H9 (cell line): ENCODE measurements at regions not wholly inside any gene's neighbourhood (a gene's known extent, or its start where the extent isn't known, plus 50 kb on each side); places are given as distances from the start of the nearest gene placed in this dataset.

ENCODE experiments used
- DNase-seq: peaks from one replicate; pipeline ENCODE4 v3.0.0-alpha.2; 2017
- H2AFZ ChIP-seq: one replicate; pipeline ENCODE4 v1.6.1; 2013; ENCODE audit warnings: mild to moderate bottlenecking, low read length, control low read depth, moderate library complexity
- H2AK5ac ChIP-seq: 2 replicates; pipeline ENCODE4 v1.6.1; 2013; ENCODE audit warnings: low read length, control low read depth, mixed read lengths; ENCODE audit not compliant: insufficient read length
- H2BK120ac ChIP-seq: one replicate; pipeline ENCODE4 v1.6.1; 2013; ENCODE audit warnings: low read depth, mild to moderate bottlenecking, low read length, control low read depth, inconsistent platforms; ENCODE audit not compliant: poor library complexity, severe bottlenecking
- H2BK12ac ChIP-seq: 2 replicates; pipeline ENCODE4 v1.6.1; 2013; ENCODE audit warnings: low read length, control low read depth, mixed read lengths, low read depth; ENCODE audit not compliant: insufficient read length
- H2BK15ac ChIP-seq: 2 replicates; pipeline ENCODE4 v1.6.1; 2013; ENCODE audit warnings: low read depth, low read length, control low read depth
- H2BK20ac ChIP-seq: one replicate; pipeline ENCODE4 v1.6.1; 2013; ENCODE audit warnings: low read depth, mild to moderate bottlenecking, low read length, control low read depth, inconsistent platforms; ENCODE audit not compliant: poor library complexity, severe bottlenecking
- H2BK5ac ChIP-seq: 2 replicates; pipeline ENCODE4 v1.6.1; 2013; ENCODE audit warnings: low read length, control low read depth, mixed read lengths; ENCODE audit not compliant: insufficient read length
- H3K14ac ChIP-seq: 2 replicates; pipeline ENCODE4 v1.6.1; 2013; ENCODE audit warnings: low read length, control low read depth; ENCODE audit not compliant: insufficient read depth
- H3K18ac ChIP-seq: 2 replicates; pipeline ENCODE4 v1.6.1; 2013; ENCODE audit warnings: low read depth, mild to moderate bottlenecking, mixed read lengths, low read length, control low read depth; ENCODE audit not compliant: insufficient read length
- H3K23ac ChIP-seq: 2 replicates; pipeline ENCODE4 v1.6.1; 2013; ENCODE audit warnings: low read length, control low read depth, mixed read lengths, low read depth; ENCODE audit not compliant: insufficient read length
- H3K23me2 ChIP-seq: 2 replicates; pipeline ENCODE4 v1.6.1; 2013; ENCODE audit warnings: low read depth, mild to moderate bottlenecking, mixed read lengths, low read length, control low read depth; ENCODE audit not compliant: insufficient read length, poor library complexity, severe bottlenecking
- H3K27ac ChIP-seq: 2 replicates; pipeline ENCODE4 v1.5.1; 2013; ENCODE audit warnings: low read length, control low read depth, mixed read lengths, low read depth; ENCODE audit not compliant: insufficient read length
- H3K27me3 ChIP-seq: 2 replicates; pipeline ENCODE4 v1.6.1; 2013; ENCODE audit warnings: low read length, control low read depth, inconsistent platforms; ENCODE audit not compliant: insufficient read depth
- H3K4ac ChIP-seq: 2 replicates; pipeline ENCODE4 v1.6.1; 2013; ENCODE audit warnings: low read depth, mild to moderate bottlenecking, control low read depth, inconsistent platforms, low read length, moderate library complexity
- H3K4me1 ChIP-seq: 2 replicates; pipeline ENCODE4 v1.6.1; 2013; ENCODE audit warnings: low read length, control low read depth, inconsistent platforms; ENCODE audit not compliant: insufficient read depth
- H3K4me2 ChIP-seq: 2 replicates; pipeline ENCODE4 v1.6.1; 2013; ENCODE audit warnings: low read length, control low read depth, mixed read lengths; ENCODE audit not compliant: insufficient read length, insufficient read depth
- H3K56ac ChIP-seq: 2 replicates; pipeline ENCODE4 v1.6.1; 2013; ENCODE audit warnings: low read depth, mild to moderate bottlenecking, mixed read lengths, low read length, control low read depth; ENCODE audit not compliant: insufficient read length
- H3K79me1 ChIP-seq: 2 replicates; pipeline ENCODE4 v1.6.1; 2013; ENCODE audit warnings: low read depth, mild to moderate bottlenecking, moderate library complexity, low read length, control low read depth, inconsistent platforms; ENCODE audit not compliant: insufficient read depth, poor library complexity, severe bottlenecking
- H3K79me2 ChIP-seq: 2 replicates; pipeline ENCODE4 v1.6.1; 2013; ENCODE audit warnings: low read length, control low read depth, inconsistent platforms; ENCODE audit not compliant: insufficient read depth
- H3K9ac ChIP-seq: 2 replicates; pipeline ENCODE4 v1.6.1; 2013; ENCODE audit warnings: low read length, control low read depth, mixed read lengths; ENCODE audit not compliant: insufficient read length; ENCODE audit errors: extremely low read depth
- H3K9me3 ChIP-seq: one replicate; pipeline ENCODE4 v1.6.1; 2013; ENCODE audit warnings: low read depth, low read length, inconsistent platforms; ENCODE audit not compliant: control insufficient read depth
- H3T11ph ChIP-seq: one replicate; pipeline ENCODE4 v1.6.1; 2013; ENCODE audit warnings: mild to moderate bottlenecking, low read length, control low read depth, inconsistent platforms
- H4K20me1 ChIP-seq: one replicate; pipeline ENCODE4 v1.6.1; 2013; ENCODE audit not compliant: control insufficient read depth, insufficient read length, insufficient read depth
- H4K5ac ChIP-seq: 2 replicates; pipeline ENCODE4 v1.6.1; 2013; ENCODE audit warnings: low read depth, mild to moderate bottlenecking, mixed read lengths, low read length, control low read depth; ENCODE audit not compliant: insufficient read length
- H4K8ac ChIP-seq: replicated peaks from 2 replicates; pipeline ENCODE4 v1.6.1; 2013; ENCODE audit warnings: low read length, control low read depth, mixed read lengths, low read depth; ENCODE audit not compliant: insufficient read length
- H4K91ac ChIP-seq: 2 replicates; pipeline ENCODE4 v1.6.1; 2013; ENCODE audit warnings: low read depth, mild to moderate bottlenecking, moderate library complexity, mixed read lengths, low read length, control low read depth; ENCODE audit not compliant: insufficient read length
- H3K27ac Mint-ChIP-seq, 3 experiments: 2 replicates in 2 of 3; 3 replicates in 1 of 3; pipeline ENCODE4 v1.8.0; 2020 to 2021; ENCODE audit warnings: mixed read lengths in 3 of 3, mild to moderate bottlenecking in 1 of 3, moderate library complexity in 1 of 3
- H3K27me3 Mint-ChIP-seq: 2 replicates; pipeline ENCODE4 v1.8.0; 2021; ENCODE audit warnings: low read depth, mild to moderate bottlenecking, moderate library complexity, mixed read lengths
- H3K36me3 Mint-ChIP-seq, 3 experiments: 2 replicates in 2 of 3; 3 replicates in 1 of 3; pipeline ENCODE4 v1.8.0; 2020 to 2021; ENCODE audit warnings: low read depth in 3 of 3, mixed read lengths in 3 of 3; ENCODE audit not compliant: insufficient read depth in 1 of 3
- H3K4me1 Mint-ChIP-seq, 2 experiments: 2 replicates each; pipeline ENCODE4 v1.8.0; 2020; ENCODE audit warnings: mixed read lengths in 2 of 2
- H3K4me3 Mint-ChIP-seq, 2 experiments: 2 replicates in 1 of 2; 3 replicates in 1 of 2; pipeline ENCODE4 v1.8.0; 2020 to 2021; ENCODE audit warnings: mild to moderate bottlenecking in 2 of 2, mixed read lengths in 2 of 2, moderate library complexity in 1 of 2
- H3K9me3 Mint-ChIP-seq, 2 experiments: 2 replicates in 1 of 2; 3 replicates in 1 of 2; pipeline ENCODE4 v1.8.0; 2020; ENCODE audit warnings: mild to moderate bottlenecking in 2 of 2, mixed read lengths in 2 of 2, moderate library complexity in 1 of 2
- CTCF ChIP-seq: fragments of 200-600 bp; sonication (generic); conservative IDR thresholded peaks from 3 replicates; pipeline ENCODE4 v1.8.0; 2021; ENCODE audit warnings: antibody characterized with exemption, mild to moderate bottlenecking
- WGBS: extraction: QIAGEN DNeasy Blood & Tissue Kit; methylation state at CpG from one replicate; pipeline ENCODE4 v1.1.7; 2013; ENCODE audit warnings: missing lambda C conversion rate, low lambda C conversion rate, mixed read lengths; ENCODE audit not compliant: insufficient read length; ENCODE audit errors: extremely low coverage; 5-methylcytosine and 5-hydroxymethylcytosine counted together

DNA sequence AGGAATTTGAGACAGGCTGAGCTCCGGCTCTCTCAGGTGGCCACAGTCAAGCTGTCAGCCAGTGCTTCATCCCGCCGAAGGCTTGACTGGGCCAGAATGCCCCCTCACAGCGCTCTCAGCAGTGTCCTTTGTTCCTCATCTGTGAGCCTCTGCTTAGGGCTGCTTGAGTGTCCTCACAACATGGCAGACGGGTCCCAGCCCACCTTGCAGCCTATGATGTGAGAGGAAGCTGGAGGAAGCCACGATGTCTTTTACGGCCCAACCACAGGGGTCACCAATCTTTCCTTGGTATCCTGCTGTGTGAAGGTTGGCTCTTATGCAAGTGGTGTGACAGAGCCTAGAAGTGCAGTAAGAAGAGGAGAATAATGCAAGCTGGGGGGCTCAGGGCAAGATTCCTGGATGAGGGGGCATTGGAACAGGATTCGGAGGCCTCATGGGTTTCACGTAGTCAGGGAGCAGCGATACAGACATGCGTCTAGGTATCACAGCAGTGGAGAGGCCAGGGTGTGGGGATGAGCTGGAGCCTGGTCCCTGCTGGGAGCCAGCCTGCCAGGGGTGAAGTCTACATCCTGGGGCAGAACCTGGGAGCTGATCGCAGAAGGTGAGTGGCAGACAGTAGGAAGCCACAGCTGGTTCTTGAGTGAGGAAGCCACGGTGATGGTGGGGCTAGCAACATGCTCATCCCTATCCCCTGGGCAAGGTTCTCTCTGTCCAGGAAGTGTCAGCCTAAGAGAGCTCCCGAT lies 234.1 kb downstream of the GLI2 start:
- peak overlapping the region in 2 of 3 experiments; percentile 38 to 53; a peak in 2 of 7 replicates for H3K27ac Mint-ChIP-seq
- no peak for TF ChIP-seq CTCF
- no peak overlapping the region for H3K27ac ChIP-seq

More for the DNA sequence above, 234.1 kb downstream of the GLI2 start:
- no peak overlapping the region for H4K91ac ChIP-seq
- H4K8ac ChIP-seq = no peak overlapping the region
- no peak overlapping the region for H3K18ac ChIP-seq
- H4K5ac ChIP-seq = no peak overlapping the region
- no peaks in the 10 kb centered on the region for H3K4me1 ChIP-seq
- H3K56ac ChIP-seq = no peak overlapping the region
- DNase-seq = no peak
- H2AFZ ChIP-seq = no peak overlapping the region
- H2BK20ac ChIP-seq = no peak overlapping the region
- H3K23ac ChIP-seq = no peak overlapping the region
- H3K4me2 ChIP-seq = no peak overlapping the region
- H2BK5ac ChIP-seq = no peak overlapping the region
- no peaks in the 10 kb centered on the region for H4K20me1 ChIP-seq
- Mint-ChIP-seq H3K36me3 (peaks cover 30 to 64% (median 62%) of the 10 kb centered on the region in 3 experiments), H3K4me1 (peaks cover 5 to 6% of the 10 kb centered on the region in 2 experiments), H3K9me3 (no peaks in the 10 kb centered on the region), H3K27me3 (no peaks in the 10 kb centered on the region), H3K4me3 (no peak overlapping the region)
- H3K23me2 ChIP-seq = no peaks in the 10 kb centered on the region
- H3K79me2 ChIP-seq = no peaks in the 10 kb centered on the region
- no peak overlapping the region for H3T11ph ChIP-seq
- H3K14ac ChIP-seq = no peak overlapping the region
- WGBS = no CpG with 5 or more reads among the region's 14 CpGs
- no peak overlapping the region for H2BK120ac ChIP-seq
- no peaks in the 10 kb centered on the region for H3K27me3 ChIP-seq
- no peak overlapping the region for H2AK5ac ChIP-seq
- H3K9ac ChIP-seq = no peak overlapping the region
- no peak overlapping the region for H3K4ac ChIP-seq
- H3K79me1 ChIP-seq = no peaks in the 10 kb centered on the region
- no peak overlapping the region for H2BK12ac ChIP-seq
- no peaks in the 10 kb centered on the region for H3K9me3 ChIP-seq
- no peak overlapping the region for H2BK15ac ChIP-seq
